SH-SY5Y (cell line): ENCODE measurements at regions not wholly inside any gene's neighbourhood (a gene's known extent, or its start where the extent isn't known, plus 50 kb on each side); places are given as distances from the start of the nearest gene placed in this dataset.

Experiments
- GATA2 ChIP-seq: IDR thresholded peaks from 2 replicates; pipeline ENCODE4 v1.6.1; 2011; ENCODE audit warnings: mild to moderate bottlenecking, low read depth, low read length
- GATA3 ChIP-seq: IDR thresholded peaks from 2 replicates; pipeline ENCODE4 v1.6.1; 2011; ENCODE audit warnings: low read depth, mild to moderate bottlenecking, low read length, moderate library complexity

DNA sequence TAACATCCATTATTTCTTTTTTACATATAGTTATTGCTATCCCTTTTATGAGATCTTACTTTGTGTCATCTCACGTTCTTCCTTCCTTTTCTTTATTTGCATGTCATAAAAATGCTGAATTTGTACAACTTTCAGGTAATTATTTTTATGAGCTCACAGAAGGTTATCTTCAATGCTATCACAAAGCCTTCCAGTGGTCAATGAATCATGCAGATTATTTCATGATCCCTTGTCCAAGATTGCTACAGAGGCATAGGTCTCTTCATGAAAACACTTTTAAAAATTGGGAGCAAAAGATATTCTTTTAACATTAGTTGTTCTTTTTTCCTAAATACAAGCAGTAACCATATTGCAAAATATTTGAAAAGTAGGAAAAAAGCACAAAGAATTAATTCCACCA is 880.1 kb upstream of the NR2F2 start:
- TF ChIP-seq GATA3 (no peak), GATA2 (no peak)

GRCh38 chr15:95451938-95452337 is 878.6 kb upstream of the NR2F2 start:
- no peak for TF ChIP-seq GATA2
- no peak for TF ChIP-seq GATA3

DNA sequence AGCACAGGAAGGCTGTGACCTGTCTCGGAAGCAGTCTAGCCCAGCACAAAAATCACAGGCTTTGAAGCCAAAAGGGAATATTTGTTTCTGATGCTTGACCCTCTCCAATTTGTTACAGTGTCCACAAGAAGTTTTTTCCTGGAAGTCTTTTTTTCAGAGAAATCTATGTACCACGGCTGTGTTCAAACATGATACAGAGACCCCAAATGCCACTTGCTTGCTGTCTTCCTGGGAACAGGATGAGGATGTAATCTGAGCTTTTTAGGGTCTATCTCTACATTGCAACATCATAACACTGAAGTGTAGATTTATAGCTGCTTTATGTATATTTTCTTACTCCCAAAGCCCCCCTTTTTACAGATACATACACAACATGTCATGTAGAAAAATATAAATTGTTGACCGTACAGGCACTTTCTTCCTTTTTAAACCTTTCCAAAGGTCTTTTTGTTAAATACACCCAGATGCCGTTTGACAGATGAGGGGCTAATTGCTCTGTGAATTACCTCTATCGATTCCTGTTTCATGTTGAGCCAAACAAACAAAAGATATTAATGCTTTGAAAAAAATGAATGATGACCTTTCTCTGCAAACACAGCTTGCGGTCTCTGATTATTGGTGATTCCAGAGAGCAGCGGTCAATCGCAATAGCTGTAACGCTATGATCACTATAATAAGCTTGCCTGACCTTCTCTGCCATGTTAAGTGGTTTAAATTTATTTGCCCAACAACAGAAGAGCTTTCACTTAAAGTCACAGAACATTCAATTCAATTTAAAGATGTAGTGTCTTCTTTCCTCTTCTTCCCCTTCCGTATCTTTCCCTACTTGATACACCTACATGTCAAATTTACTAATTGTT is 875.9 kb upstream of the NR2F2 start:
- no peak for TF ChIP-seq GATA3
- no peak for TF ChIP-seq GATA2

- no peak for TF ChIP-seq GATA2
- no peak for TF ChIP-seq GATA3
Measured at GRCh38 chr15:95457520-95457919, 873.0 kb upstream of the NR2F2 start.

DNA sequence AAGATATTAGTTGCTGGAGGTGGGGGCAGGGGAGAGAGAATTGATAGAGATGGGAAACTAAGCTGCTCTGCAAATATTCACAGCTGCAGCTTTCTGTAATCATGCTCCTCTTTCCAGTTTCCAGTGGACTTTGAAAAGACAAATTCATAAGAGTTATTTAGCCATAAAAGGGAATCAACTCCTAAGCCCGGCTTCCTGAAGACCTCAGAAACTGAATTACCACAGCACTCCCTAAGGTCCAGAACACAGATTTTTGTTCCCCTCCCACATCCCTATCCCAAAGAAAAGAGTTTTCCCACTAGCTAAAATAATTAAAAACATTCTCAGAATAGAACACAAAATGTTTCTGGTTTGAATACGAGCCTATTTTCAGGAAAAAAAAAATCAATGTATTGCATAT is 871.8 kb upstream of the NR2F2 start:
- TF ChIP-seq GATA2 = no peak

DNA sequence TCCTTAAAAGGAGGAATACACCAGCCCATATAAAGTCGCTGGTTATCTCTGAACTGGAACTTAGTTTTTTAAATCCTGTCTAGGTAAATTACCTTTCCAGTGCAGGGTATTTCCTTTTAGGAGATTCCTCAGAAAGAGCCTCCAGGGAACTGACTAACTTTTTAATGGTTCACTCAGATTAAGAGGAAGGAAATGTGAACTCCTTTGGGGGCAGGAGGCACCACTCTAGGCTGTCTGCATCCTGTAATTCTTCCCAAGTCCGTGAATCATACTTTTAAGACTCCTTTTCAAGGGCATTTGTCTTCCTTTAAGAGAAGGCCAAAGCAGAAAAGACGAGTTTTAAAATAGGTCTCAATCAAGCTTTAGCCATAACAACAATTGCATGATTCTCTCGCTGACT is 871.2 kb upstream of the NR2F2 start:
- TF ChIP-seq GATA2 (no peak), GATA3 (no peak)

GRCh38 chr15:95464509-95464908 is 866.0 kb upstream of the NR2F2 start:
- TF ChIP-seq GATA2 (no peak), GATA3 (no peak)

- TF ChIP-seq GATA3 = no peak
- no peak for TF ChIP-seq GATA2
Measured at GRCh38 chr15:95468820-95469219, 861.7 kb upstream of the NR2F2 start.

DNA sequence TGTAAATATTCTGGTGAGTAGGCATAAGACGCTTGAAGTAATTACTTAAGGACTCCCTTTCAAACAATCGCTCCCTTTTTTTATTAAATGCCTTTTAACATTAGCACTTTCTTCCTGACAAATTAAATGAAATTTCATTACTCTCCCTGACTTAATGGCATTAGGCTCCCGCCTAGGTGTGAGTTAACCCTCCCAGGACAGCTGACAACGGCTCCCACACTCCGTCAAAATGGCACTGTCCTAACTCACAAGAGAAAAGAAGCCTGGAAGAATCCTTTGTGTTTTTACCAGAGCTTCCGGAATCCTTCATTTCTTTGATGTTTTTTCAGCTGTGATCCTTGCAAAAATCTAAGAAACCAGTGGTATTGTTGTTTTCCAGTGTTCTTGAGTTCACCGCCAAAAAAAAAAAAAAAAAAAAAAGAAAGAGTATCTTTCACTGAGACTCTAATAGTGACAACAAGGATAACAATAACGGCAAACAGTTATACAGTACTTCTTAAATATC is 861.0 kb upstream of the NR2F2 start:
- TF ChIP-seq GATA2 = no peak
- no peak for TF ChIP-seq GATA3

- TF ChIP-seq GATA3 (no peak), GATA2 (no peak)
Measured at GRCh38 chr15:95470529-95470928, 860.0 kb upstream of the NR2F2 start.

DNA sequence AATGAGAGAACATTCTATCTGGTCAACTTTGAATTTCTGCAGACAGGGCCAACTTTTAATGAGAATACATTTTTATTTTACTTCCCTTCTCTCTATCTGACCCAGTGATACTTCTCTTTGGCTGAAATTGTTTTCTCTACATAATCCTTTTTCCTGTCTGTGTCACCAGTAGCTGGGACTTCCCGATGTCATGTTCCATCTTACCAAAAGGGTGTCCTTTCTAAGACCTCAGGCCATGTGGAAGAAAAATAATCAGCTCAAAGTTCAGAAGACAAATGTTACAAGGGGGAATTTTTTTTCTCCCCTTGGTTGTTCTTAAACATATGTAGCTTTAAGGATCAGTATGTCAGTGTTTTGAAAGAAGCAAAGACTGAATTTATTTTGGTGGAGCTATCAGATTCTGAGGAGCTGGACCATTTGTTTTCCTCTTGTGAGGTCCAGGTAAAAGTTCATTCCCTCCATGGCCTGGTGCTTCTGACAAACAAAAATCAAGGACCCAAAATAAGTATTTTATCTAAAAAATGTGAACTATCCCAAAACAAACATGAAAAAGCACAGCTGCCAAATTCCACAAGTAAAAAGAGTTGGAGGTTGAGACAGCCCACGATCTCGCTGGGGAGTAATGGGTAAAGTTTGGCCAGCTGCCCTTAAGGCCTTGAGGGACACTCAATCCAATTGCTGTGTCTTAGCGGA is 859.4 kb upstream of the NR2F2 start:
- TF ChIP-seq GATA3 (no peak), GATA2 (no peak)

- TF ChIP-seq GATA2 = no peak
- no peak for TF ChIP-seq GATA3
Measured at GRCh38 chr15:95471690-95472086, 858.8 kb upstream of the NR2F2 start.

- no peak for TF ChIP-seq GATA3
- TF ChIP-seq GATA2 = no peak
Measured at GRCh38 chr15:95475067-95475466, 855.4 kb upstream of the NR2F2 start.

GRCh38 chr15:95479308-95479707 is 851.2 kb upstream of the NR2F2 start:
- no peak for TF ChIP-seq GATA3
- no peak for TF ChIP-seq GATA2

- no peak for TF ChIP-seq GATA3
- no peak for TF ChIP-seq GATA2
Measured at GRCh38 chr15:95485367-95485766, 845.1 kb upstream of the NR2F2 start.
